T-helper 1 cell treated with Interleukin-12 subunit alpha and Interleukin-12 subunit beta and Interleukin-4 antibody, amounts not matched to agents 30 μg/mL and 1 μg/mL, for 36 hours (primary cell): ENCODE measurements at regions not wholly inside any gene's neighbourhood (a gene's known extent, or its start where the extent isn't known, plus 50 kb on each side); places are given as distances from the start of the nearest gene placed in this dataset.

Source experiments
- H3K27ac Mint-ChIP-seq: one replicate; pipeline ENCODE4 v1.8.0; 2021; ENCODE audit warnings: mild to moderate bottlenecking, mixed read lengths
- H3K27me3 Mint-ChIP-seq: one replicate; pipeline ENCODE4 v1.8.0; 2021; ENCODE audit warnings: low read depth, mixed read lengths
- H3K36me3 Mint-ChIP-seq: one replicate; pipeline ENCODE4 v1.8.0; 2021; ENCODE audit warnings: low read depth, mixed read lengths
- H3K4me1 Mint-ChIP-seq: one replicate; pipeline ENCODE4 v1.8.0; 2021; ENCODE audit warnings: low read depth, mixed read lengths
- H3K4me3 Mint-ChIP-seq: one replicate; pipeline ENCODE4 v1.8.0; 2021; ENCODE audit warnings: mild to moderate bottlenecking, moderate library complexity, mixed read lengths
- H3K9me3 Mint-ChIP-seq: one replicate; pipeline ENCODE4 v1.8.0; 2021; ENCODE audit warnings: mixed read lengths

DNA sequence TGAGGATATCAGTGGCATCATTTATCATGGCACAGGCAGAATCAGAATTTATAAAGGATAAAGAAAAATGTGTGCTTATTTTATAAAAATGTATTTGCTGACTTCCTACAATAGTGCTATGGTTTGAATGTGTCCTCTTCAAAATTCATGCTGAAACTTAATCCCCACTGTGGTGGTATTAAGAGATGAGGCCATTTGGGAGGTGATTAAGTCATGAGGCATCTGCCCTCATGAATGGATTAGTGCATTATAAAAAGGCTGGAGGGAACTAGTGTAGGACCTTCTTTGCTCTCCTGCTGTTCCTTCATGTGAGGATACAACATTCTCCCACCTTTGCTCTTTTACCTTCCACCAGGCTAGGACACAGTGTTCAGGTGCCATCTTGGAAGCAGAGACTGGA lies 212.8 kb downstream of the RFC3 start:
- no peaks in the 10 kb centered on the region for H3K27me3 Mint-ChIP-seq
- H3K9me3 Mint-ChIP-seq = peaks cover 8% of the 10 kb centered on the region
- H3K4me1 Mint-ChIP-seq = no peaks in the 10 kb centered on the region
- no peak overlapping the region for H3K27ac Mint-ChIP-seq
- H3K36me3 Mint-ChIP-seq = no peaks in the 10 kb centered on the region
- H3K4me3 Mint-ChIP-seq = no peak overlapping the region

DNA sequence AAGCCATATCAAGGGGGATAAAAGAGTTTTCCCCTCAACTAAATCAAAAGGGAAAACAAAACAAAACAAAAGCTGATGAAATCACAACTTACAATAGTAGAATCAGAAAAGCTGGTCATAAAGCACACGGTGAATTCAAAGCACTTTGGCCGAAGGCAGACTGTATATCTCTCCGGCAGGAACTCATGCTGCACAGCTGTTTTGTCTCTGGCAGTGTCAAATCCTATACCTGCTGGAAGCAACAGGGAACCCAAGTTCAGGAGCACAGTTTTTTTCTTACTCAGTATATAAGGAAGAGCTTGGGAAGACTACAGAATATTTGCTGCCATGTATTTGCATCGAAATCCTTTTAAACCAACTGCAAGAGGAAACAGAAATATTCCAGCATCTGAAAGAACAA lies 213.7 kb downstream of the RFC3 start:
- Mint-ChIP-seq H3K9me3 (peaks cover 4% of the 10 kb centered on the region), H3K4me3 (no peak overlapping the region), H3K27me3 (no peaks in the 10 kb centered on the region), H3K36me3 (no peaks in the 10 kb centered on the region), H3K4me1 (no peaks in the 10 kb centered on the region), H3K27ac (no peak overlapping the region)

DNA sequence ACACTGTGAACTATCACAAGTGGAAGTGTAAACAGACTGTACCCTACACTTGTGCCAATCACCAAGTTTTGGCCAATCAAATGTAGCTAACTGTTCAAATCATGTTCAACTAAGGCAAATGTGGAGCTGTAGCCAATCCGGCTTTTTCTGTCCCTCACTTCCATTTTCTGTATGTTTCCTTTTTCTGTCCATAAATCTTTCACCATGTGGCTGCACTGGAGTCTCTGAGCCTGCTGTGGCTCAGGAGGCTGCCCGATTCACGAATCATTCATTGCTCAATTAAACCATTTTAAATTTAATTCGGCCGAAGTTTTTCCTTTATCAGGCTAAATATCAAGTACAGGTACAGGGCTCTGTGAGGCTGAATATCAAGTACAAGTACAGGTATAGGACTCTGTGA lies 216.5 kb downstream of the RFC3 start:
- Mint-ChIP-seq H3K27me3 (no peaks in the 10 kb centered on the region), H3K27ac (no peak overlapping the region), H3K9me3 (peaks cover 4% of the 10 kb centered on the region), H3K4me1 (no peaks in the 10 kb centered on the region), H3K36me3 (no peaks in the 10 kb centered on the region), H3K4me3 (no peak overlapping the region)

DNA sequence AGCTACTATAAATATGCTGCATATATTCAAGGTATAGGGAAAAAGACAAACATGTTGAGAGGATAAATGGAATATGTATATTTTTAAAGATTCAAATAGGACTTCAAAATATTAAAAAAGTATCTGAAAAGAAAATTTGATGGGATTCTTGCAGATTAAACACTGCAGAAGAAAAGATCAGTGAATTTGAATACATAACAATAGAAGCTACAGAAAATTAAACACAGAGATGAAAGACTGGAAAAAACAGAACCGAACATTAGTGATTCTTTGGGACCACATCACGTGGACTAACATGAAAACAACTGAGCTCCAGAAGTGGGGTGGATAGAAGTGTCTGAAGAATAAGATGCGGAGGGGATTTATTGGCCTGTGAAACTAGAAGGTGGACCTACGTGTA lies 217.2 kb downstream of the RFC3 start:
- H3K4me3 Mint-ChIP-seq = no peak overlapping the region
- no peaks in the 10 kb centered on the region for H3K27me3 Mint-ChIP-seq
- H3K36me3 Mint-ChIP-seq = no peaks in the 10 kb centered on the region
- H3K27ac Mint-ChIP-seq = no peak overlapping the region
- no peaks in the 10 kb centered on the region for H3K9me3 Mint-ChIP-seq
- no peaks in the 10 kb centered on the region for H3K4me1 Mint-ChIP-seq

DNA sequence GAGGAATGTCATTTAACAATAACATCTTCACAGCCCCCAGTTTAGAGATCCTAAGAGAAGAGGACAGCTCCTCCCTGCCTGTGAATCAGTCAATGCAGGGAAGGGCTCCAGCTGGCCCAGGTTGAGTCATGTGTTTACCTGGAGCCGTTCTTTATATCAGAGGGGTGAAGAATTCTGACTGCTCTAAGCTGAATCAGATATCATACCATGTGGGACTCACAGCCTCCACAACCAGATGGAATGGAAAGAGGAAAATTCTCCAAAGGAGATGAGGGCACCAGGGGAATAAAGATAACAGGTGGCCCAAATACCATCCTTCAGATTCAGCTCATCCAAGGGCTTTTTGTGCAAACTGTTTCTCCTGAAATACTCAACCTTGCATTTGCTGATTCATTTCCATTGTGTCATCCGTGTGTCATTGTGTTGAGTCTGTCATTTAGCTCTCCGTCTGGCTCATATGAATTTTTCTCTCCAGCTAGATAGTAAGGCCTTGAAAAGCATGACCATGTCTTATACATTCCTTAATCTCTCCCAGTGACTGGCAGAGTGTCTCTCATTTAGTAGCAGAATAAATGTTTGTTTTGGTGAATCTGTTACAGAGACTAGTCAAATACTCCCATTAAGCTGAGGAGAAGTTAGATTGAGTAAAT lies 217.9 kb downstream of the RFC3 start:
- Mint-ChIP-seq H3K36me3 (no peaks in the 10 kb centered on the region), H3K27ac (no peak overlapping the region), H3K9me3 (no peaks in the 10 kb centered on the region), H3K4me1 (no peaks in the 10 kb centered on the region), H3K27me3 (no peaks in the 10 kb centered on the region), H3K4me3 (no peak overlapping the region)

DNA sequence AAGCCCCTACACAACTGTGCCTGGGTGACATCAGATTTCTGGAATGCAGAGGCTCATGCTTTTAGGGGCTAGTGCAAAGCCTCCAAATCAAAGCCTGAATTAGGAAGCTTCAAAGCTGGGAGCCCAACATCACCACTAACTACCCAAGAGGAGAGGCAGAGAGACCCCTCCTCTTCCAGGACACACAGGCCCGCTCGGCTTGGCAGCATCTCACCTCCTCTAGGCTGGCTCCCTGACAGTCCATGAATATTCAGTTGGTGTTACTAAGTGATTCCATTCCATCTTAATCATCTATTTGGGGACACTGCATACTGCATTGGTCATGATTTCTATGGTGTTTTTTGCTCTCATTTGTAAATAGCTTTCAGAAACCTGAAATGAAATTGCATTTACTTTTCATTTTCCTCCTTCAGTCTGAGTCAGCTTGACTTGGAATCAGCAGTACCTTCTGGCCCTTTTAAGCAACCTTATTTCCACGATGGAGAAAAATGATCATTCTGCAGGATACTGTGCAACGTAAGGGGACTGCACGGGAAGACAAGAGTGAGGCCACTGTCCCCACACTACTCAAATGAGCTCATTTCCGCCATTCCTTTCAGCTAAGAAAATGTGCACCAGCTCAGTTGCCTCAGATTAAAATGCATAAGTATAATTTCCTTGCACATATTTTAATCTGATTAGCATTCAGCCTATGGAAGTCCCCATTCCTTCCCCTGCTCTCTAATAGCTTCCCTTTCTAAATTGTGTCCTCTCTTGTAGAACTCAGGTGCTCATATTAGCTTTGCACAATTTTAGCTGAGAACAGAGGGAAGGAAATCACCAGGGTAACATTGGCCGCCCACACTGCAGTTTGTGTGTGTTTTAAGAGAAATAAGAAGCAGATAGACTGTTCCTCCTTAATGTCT lies 219.9 kb downstream of the RFC3 start:
- Mint-ChIP-seq H3K27ac (no peak overlapping the region), H3K9me3 (no peaks in the 10 kb centered on the region), H3K36me3 (no peaks in the 10 kb centered on the region), H3K4me3 (no peak overlapping the region), H3K4me1 (no peaks in the 10 kb centered on the region), H3K27me3 (no peaks in the 10 kb centered on the region)

DNA sequence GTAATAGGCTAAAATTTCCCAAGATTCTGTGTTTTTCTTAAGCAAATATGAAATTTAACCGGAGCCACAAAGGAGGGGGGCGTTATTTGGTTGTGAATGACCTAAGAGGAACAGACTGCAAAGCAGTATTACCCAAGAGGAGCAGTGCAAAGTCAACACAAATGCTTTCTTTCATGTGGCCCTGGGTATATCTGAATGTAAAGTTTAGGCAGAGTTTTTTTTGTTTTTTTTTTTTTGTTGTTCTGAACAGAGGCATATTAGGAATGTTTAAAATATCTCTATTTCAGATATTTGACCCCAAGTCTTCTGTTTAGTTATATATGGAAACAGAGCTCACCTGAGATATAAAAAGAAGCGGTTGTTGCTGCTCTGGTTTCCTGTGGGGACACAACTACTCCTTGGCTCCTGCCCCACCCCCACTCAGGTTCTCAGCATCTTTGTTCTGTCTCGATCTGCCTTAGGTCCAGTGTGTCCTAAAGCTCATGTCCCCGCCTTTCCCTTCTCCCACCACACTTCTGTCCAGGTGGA lies 220.7 kb downstream of the RFC3 start:
- no peak overlapping the region for H3K27ac Mint-ChIP-seq
- no peak overlapping the region for H3K4me3 Mint-ChIP-seq
- no peaks in the 10 kb centered on the region for H3K36me3 Mint-ChIP-seq
- no peaks in the 10 kb centered on the region for H3K27me3 Mint-ChIP-seq
- H3K9me3 Mint-ChIP-seq = no peaks in the 10 kb centered on the region
- H3K4me1 Mint-ChIP-seq = no peaks in the 10 kb centered on the region

DNA sequence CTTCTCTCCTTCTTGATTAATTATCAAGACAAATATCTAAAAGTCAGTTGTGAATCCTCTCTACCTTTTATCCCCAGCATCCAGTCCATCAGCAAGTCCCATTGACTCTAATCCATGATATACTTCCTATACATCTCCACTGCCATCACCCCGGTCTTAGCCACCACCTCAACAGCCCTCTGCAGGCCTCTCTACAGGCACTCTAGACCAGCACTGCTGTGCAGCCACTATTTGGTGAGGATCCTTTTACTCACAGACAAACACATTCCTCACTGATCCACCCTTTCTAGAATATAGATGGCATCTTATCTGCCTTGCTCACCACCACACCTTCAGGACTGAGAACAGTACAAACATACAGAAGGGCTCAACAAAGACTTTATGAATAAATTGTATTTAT lies 221.7 kb downstream of the RFC3 start:
- Mint-ChIP-seq H3K4me3 (no peak overlapping the region), H3K27ac (no peak overlapping the region), H3K27me3 (no peaks in the 10 kb centered on the region), H3K4me1 (no peaks in the 10 kb centered on the region), H3K36me3 (no peaks in the 10 kb centered on the region), H3K9me3 (no peaks in the 10 kb centered on the region)

DNA sequence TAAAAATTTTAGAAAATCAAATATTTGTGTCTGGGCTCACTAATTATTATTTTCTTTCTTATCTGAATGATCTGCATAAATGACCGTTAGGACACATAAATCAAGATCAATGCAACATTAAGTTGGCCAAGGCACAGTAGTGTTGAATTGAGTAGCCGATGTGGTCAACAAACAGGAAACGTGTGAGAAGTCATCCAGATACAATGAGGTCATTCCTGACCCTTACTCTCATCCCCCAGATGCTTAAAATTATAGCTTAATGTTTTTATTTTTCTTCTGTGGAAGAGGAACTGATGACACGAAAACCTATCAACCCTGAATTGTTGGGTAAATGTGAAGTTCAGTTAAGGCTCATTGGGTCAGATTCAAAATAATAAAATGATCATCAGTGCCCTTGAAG lies 222.9 kb downstream of the RFC3 start:
- H3K9me3 Mint-ChIP-seq = no peaks in the 10 kb centered on the region
- H3K4me1 Mint-ChIP-seq = no peaks in the 10 kb centered on the region
- no peak overlapping the region for H3K4me3 Mint-ChIP-seq
- H3K27me3 Mint-ChIP-seq = no peaks in the 10 kb centered on the region
- no peaks in the 10 kb centered on the region for H3K36me3 Mint-ChIP-seq
- H3K27ac Mint-ChIP-seq = no peak overlapping the region

DNA sequence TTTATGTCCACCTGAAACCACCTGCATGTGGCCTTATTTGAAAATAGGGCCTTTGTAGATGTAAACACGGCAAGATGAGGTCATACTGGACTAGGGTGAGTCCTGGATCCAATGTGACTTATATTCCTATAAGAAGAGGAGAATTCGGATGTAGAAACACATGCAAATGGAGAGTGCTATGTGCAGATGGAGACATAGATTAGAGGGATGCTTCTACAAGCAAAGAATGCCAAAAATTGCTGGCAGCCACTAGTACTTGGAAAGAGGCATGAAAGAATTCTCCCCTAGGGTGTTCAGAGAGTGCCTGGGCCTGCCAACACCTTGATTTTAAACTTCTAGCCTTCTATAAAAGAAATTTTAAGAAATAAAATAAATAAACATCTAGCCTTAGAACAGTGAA lies 226.1 kb downstream of the RFC3 start:
- Mint-ChIP-seq H3K9me3 (no peaks in the 10 kb centered on the region), H3K4me1 (no peaks in the 10 kb centered on the region), H3K36me3 (no peaks in the 10 kb centered on the region), H3K27me3 (no peaks in the 10 kb centered on the region), H3K4me3 (no peak overlapping the region), H3K27ac (no peak overlapping the region)

DNA sequence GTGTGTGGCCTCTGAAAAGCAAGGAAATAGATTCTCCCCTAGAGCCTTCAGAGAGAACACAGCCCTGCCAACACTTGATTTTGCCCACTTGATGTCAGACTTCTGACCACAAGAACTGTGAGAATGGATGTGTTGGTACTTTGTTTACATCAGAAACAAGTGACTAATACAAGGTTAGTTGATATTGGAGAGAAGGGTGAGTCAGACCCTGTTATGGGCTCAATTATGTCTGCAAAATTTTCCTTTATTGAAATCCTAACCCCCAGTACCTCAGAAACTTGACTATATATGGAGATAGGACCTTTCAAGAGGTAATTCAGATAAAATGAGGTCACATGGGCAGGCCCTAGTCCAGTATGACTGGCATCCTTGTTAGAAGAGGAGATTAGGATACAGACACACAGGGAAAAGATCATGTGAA lies 226.7 kb downstream of the RFC3 start:
- Mint-ChIP-seq H3K9me3 (no peaks in the 10 kb centered on the region), H3K36me3 (no peaks in the 10 kb centered on the region), H3K4me3 (no peak overlapping the region), H3K4me1 (no peaks in the 10 kb centered on the region), H3K27me3 (no peaks in the 10 kb centered on the region), H3K27ac (no peak overlapping the region)

DNA sequence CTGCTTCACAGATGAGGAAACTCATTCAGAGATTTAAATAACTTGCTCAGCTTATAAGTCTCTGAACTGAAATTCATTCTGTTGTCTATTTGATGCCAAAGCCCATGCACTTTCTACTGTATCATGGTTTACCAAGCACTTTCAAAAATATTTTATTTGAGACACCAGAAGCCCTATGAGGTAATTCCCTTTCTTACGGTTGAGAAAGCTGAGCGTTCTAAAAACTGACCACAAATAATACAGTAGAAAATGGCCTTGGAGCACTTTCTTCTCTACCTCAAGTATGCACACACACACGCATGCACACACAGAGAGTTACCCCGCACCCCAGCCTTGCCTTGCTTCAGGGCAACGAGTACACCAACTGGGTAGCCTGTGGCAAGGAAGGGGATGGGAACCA lies 228.5 kb downstream of the RFC3 start:
- Mint-ChIP-seq H3K4me1 (no peaks in the 10 kb centered on the region), H3K9me3 (peaks cover 4% of the 10 kb centered on the region), H3K27me3 (no peaks in the 10 kb centered on the region), H3K4me3 (no peak overlapping the region), H3K27ac (no peak overlapping the region), H3K36me3 (no peaks in the 10 kb centered on the region)

DNA sequence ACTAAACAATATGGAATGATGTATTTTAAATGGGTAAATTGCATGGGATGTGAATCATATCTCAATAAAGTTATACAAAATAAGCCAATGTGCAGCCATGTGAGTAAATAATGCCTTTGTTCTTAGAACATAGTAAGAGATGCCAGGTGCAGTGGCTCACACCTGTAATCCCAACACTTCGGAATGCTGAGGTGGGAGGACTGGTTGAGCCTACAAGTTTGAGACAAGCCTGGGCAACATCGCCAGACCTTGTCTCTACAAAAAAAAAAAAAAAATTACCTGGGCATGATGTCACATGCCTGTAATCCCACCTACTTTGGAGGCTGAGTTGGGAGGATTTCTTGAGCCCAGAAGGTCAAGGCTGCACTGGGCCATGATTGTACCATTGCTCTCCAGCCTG lies 230.7 kb downstream of the RFC3 start:
- Mint-ChIP-seq H3K9me3 (peaks cover 14% of the 10 kb centered on the region), H3K36me3 (no peaks in the 10 kb centered on the region), H3K4me3 (no peak overlapping the region), H3K27ac (no peak overlapping the region), H3K4me1 (no peaks in the 10 kb centered on the region), H3K27me3 (no peaks in the 10 kb centered on the region)

DNA sequence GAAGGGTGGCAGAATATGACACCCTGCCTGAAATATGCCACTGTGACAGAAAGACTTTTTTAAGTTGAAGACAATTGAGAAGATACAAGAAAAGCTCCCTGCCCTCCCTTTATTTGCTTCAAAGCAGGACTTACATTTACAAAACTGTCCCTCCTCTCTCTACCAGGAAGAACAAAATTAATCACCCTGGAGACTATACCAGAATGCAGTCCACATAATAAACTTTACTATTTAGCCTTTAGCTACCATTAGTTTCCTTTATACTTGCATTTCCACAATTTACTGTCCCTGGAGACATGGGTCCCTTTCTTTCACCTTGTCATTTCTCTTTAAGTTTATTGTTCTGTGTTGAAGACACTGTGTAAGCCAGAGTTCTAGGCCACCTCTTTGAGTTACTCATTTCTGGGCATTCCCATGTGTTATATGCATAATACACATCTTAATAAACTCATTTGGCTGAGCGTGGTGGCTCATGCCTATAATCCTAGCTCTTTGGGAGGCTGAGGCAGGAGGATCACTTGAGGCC lies 238.8 kb downstream of the RFC3 start:
- H3K27me3 Mint-ChIP-seq = no peaks in the 10 kb centered on the region
- no peaks in the 10 kb centered on the region for H3K36me3 Mint-ChIP-seq
- no peak overlapping the region for H3K27ac Mint-ChIP-seq
- peaks cover 14% of the 10 kb centered on the region for H3K9me3 Mint-ChIP-seq
- peaks cover 3% of the 10 kb centered on the region for H3K4me1 Mint-ChIP-seq
- H3K4me3 Mint-ChIP-seq = no peak overlapping the region
